HG03060 (cell line): ENCODE measurements at regions not wholly inside any gene's neighbourhood (a gene's known extent, or its start where the extent isn't known, plus 50 kb on each side); places are given as distances from the start of the nearest gene placed in this dataset.

Experiments
- ATAC-seq: cut with Tn5 transposase; IDR thresholded peaks from one replicate; pipeline ENCODE4 v1.9.1; 2021; ENCODE audit warnings: low read depth, moderate number of reproducible peaks; ENCODE audit not compliant: unreplicated experiment

GRCh38 chr6:128676456-128676855 is 156.1 kb upstream of the PTPRK start:
- ATAC-seq: no peak

- no peak for ATAC-seq
These were observed 151.6 kb upstream of the PTPRK start for GRCh38 chr6:128672023-128672422.

- ATAC-seq: no peak
These were observed 147.0 kb upstream of the PTPRK start for GRCh38 chr6:128667339-128667858.

GRCh38 chr6:128666405-128666804 is 146.0 kb upstream of the PTPRK start:
- ATAC-seq: no peak

GRCh38 chr6:128663238-128663637 is 142.8 kb upstream of the PTPRK start:
- no peak for ATAC-seq

- no peak for ATAC-seq
These were observed 139.7 kb upstream of the PTPRK start for GRCh38 chr6:128659878-128660622.

GRCh38 chr6:128659276-128659675 is 138.9 kb upstream of the PTPRK start:
- no peak for ATAC-seq

- ATAC-seq: no peak
These were observed 136.8 kb upstream of the PTPRK start for GRCh38 chr6:128657181-128657580.

GRCh38 chr6:128655978-128656498 is 135.6 kb upstream of the PTPRK start:
- ATAC-seq: peak; percentile 86

GRCh38 chr6:128648022-128648598 is 127.7 kb upstream of the PTPRK start:
- no peak for ATAC-seq

- no peak for ATAC-seq
These were observed 121.7 kb upstream of the PTPRK start for GRCh38 chr6:128642132-128642531.

GRCh38 chr6:128641703-128642102 is 121.3 kb upstream of the PTPRK start:
- no peak for ATAC-seq

- no peak for ATAC-seq
These were observed 118.4 kb upstream of the PTPRK start for GRCh38 chr6:128638817-128639216.

- ATAC-seq: no peak
These were observed 114.8 kb upstream of the PTPRK start for GRCh38 chr6:128635219-128635618.

GRCh38 chr6:128632131-128632530 is 111.7 kb upstream of the PTPRK start:
- no peak for ATAC-seq

- ATAC-seq: no peak
These were observed 110.6 kb upstream of the PTPRK start for GRCh38 chr6:128631031-128631430.

GRCh38 chr6:128630213-128630612 is 109.8 kb upstream of the PTPRK start:
- ATAC-seq: no peak

- ATAC-seq: no peak
These were observed 96.9 kb upstream of the PTPRK start for GRCh38 chr6:128617285-128617684.

GRCh38 chr6:128616342-128616741 is 95.9 kb upstream of the PTPRK start:
- ATAC-seq: no peak

GRCh38 chr6:128606611-128607010 is 86.2 kb upstream of the PTPRK start:
- ATAC-seq: peak; percentile 51

GRCh38 chr6:128605961-128606360 is 85.6 kb upstream of the PTPRK start:
- ATAC-seq: no peak

- no peak for ATAC-seq
These were observed 80.7 kb upstream of the PTPRK start for GRCh38 chr6:128601060-128601459.
